ENCODE measurements at regions not wholly inside any gene's neighbourhood (a gene's known extent, or its start where the extent isn't known, plus 50 kb on each side); places are given as distances from the start of the nearest gene placed in this dataset.

DNA sequence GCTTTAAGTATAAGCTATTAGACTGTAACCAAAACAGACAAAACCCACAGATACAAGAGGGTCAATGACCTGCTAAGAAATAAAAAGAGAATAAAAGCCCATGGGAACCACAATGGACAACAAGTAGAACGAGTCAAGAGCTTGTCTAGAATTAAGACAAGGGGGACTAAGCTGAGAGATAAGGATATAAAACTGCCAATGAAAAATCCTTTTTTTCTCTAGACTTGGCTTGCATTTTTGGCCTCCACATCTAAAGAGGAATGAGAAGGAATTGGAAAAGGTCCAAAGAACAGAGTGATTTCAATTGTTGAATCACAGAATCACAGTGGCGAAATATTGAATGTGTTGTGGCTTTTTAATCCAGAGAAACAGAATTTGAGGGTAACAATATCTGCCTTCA is 135.7 kb downstream of the QDPR start:
- TF ChIP-seq, protein P1, sequence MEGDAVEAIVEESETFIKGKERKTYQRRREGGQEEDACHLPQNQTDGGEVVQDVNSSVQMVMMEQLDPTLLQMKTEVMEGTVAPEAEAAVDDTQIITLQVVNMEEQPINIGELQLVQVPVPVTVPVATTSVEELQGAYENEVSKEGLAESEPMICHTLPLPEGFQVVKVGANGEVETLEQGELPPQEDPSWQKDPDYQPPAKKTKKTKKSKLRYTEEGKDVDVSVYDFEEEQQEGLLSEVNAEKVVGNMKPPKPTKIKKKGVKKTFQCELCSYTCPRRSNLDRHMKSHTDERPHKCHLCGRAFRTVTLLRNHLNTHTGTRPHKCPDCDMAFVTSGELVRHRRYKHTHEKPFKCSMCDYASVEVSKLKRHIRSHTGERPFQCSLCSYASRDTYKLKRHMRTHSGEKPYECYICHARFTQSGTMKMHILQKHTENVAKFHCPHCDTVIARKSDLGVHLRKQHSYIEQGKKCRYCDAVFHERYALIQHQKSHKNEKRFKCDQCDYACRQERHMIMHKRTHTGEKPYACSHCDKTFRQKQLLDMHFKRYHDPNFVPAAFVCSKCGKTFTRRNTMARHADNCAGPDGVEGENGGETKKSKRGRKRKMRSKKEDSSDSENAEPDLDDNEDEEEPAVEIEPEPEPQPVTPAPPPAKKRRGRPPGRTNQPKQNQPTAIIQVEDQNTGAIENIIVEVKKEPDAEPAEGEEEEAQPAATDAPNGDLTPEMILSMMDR (IDR thresholded peaks at IDR 0.05), result no peak
- no peak for TF ChIP-seq POLR2A (IDR thresholded peaks at IDR 0.05)
- no peak for TF ChIP-seq POLR2AphosphoS5 (IDR thresholded peaks at IDR 0.05)

Measured in prostate gland (tissue), 2 donors.